ENCODE measurements at regions not wholly inside any gene's neighbourhood (a gene's known extent, or its start where the extent isn't known, plus 50 kb on each side); places are given as distances from the start of the nearest gene placed in this dataset.
"Not testable (repeated sequence)": the region's sequence is repeated elsewhere in the genome, so short reads cannot be mapped to it uniquely, and the experiment has no call there.

DNA sequence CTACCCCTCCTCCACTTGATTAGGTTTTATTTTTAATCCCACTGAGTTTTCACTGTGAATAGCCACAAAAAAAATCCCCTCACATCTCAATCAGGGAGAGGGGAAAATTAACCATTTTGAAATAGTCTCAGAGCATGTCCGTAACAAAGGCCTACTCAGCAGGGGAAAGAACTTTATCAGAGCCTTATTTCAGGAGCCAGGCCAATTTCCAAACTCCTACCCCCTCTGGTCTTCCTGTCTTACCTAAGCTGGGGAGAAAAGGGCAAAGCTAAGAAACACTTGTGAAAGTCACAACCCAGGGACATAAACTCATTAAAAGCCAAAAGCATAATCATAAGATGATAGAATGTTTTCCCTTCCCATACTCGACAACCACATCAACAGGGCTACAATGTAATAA, 260.3 kb upstream of the DIO3 start:
- H3K4me3 Mint-ChIP-seq (ENCODE audit: unreplicated experiment) = no peak overlapping the region
- H3K4me2 ChIP-seq (ENCODE audit: low read length) = no peak overlapping the region
- no peaks in the 10 kb centered on the region for H3K9me3 ChIP-seq (ENCODE audit: insufficient read depth, low read depth, low read length)

DNA sequence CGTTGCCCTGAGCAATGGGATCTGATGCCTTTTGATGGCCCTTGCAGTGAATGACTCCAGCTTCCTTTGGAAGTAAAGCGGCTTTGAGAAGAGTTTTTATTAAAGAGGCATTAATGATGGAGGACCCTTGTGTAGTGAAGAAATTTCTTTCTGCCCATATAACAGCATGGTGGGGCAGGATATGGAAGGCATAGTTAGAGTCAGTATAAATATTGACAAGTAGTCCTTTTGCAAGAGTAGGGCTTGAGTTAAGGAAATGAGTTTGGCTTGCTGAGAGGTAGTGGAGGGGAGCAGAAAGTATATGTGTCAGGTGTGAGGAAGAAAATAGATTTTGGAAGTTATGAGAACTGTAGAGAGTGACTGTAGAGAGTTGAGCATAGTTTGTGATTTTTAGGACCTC, 254.1 kb upstream of the DIO3 start:
- H4K20me1 ChIP-seq (ENCODE audit: insufficient read depth, low read length); H3K36me3 Mint-ChIP-seq (ENCODE audit: low read depth, unreplicated experiment); H3K36me3 ChIP-seq (ENCODE audit: insufficient read depth, low read length); H3K4me3 ChIP-seq (ENCODE audit: insufficient read depth, low read depth, low read length); H3K27ac Mint-ChIP-seq (ENCODE audit: unreplicated experiment); H3K27me3 ChIP-seq (ENCODE audit: insufficient read depth, low read length); H3K9me3 Mint-ChIP-seq (ENCODE audit: unreplicated experiment); H3K9ac ChIP-seq (ENCODE audit: low read length); H3K9me3 ChIP-seq (ENCODE audit: insufficient read depth, low read depth, low read length); H3K4me1 ChIP-seq (ENCODE audit: insufficient read depth, low read length); H3K4me1 Mint-ChIP-seq (ENCODE audit: low read depth, unreplicated experiment); H3K27ac ChIP-seq (ENCODE audit: low read depth, low read length); H3K4me3 Mint-ChIP-seq (ENCODE audit: unreplicated experiment); H3K79me2 ChIP-seq (ENCODE audit: insufficient read depth, low read length); DNase-seq (ENCODE audit: low read depth); FAIRE-seq; H2AFZ ChIP-seq (ENCODE audit: low read depth, low read length); H3K4me2 ChIP-seq (ENCODE audit: low read length): not testable (repeated sequence)
- peaks cover 17% of the 10 kb centered on the region for H3K27me3 Mint-ChIP-seq (ENCODE audit: low read depth, unreplicated experiment)

More for the DNA sequence above, 260.3 kb upstream of the DIO3 start:
- H3K36me3 ChIP-seq (ENCODE audit: insufficient read depth, low read length) = no peaks in the 10 kb centered on the region
- H3K27me3 ChIP-seq (ENCODE audit: insufficient read depth, low read length) = no peaks in the 10 kb centered on the region
- no peak overlapping the region for H3K27ac ChIP-seq (ENCODE audit: low read depth, low read length)
- no peaks in the 10 kb centered on the region for H4K20me1 ChIP-seq (ENCODE audit: insufficient read depth, low read length)
- H3K27ac Mint-ChIP-seq (ENCODE audit: unreplicated experiment) = no peak overlapping the region
- no peak overlapping the region for H3K9ac ChIP-seq (ENCODE audit: low read length)
- H3K79me2 ChIP-seq (ENCODE audit: insufficient read depth, low read length) = no peaks in the 10 kb centered on the region
- H3K36me3 Mint-ChIP-seq (ENCODE audit: low read depth, unreplicated experiment) = no peaks in the 10 kb centered on the region
- H2AFZ ChIP-seq (ENCODE audit: low read depth, low read length) = no peak overlapping the region
- no peak overlapping the region for H3K4me3 ChIP-seq (ENCODE audit: insufficient read depth, low read depth, low read length)
- peaks cover 8% of the 10 kb centered on the region for H3K9me3 Mint-ChIP-seq (ENCODE audit: unreplicated experiment)
- DNase-seq (ENCODE audit: low read depth) (no peak), FAIRE-seq (no peak)
- H3K27me3 Mint-ChIP-seq (ENCODE audit: low read depth, unreplicated experiment) = no peaks in the 10 kb centered on the region
- H3K4me1 Mint-ChIP-seq (ENCODE audit: low read depth, unreplicated experiment) = no peaks in the 10 kb centered on the region
- TF ChIP-seq, protein P1, sequence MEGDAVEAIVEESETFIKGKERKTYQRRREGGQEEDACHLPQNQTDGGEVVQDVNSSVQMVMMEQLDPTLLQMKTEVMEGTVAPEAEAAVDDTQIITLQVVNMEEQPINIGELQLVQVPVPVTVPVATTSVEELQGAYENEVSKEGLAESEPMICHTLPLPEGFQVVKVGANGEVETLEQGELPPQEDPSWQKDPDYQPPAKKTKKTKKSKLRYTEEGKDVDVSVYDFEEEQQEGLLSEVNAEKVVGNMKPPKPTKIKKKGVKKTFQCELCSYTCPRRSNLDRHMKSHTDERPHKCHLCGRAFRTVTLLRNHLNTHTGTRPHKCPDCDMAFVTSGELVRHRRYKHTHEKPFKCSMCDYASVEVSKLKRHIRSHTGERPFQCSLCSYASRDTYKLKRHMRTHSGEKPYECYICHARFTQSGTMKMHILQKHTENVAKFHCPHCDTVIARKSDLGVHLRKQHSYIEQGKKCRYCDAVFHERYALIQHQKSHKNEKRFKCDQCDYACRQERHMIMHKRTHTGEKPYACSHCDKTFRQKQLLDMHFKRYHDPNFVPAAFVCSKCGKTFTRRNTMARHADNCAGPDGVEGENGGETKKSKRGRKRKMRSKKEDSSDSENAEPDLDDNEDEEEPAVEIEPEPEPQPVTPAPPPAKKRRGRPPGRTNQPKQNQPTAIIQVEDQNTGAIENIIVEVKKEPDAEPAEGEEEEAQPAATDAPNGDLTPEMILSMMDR (IDR thresholded peaks at IDR 0.05; ENCODE audit: insufficient read depth, low read depth, low read length) = no peak
- no peaks in the 10 kb centered on the region for H3K4me1 ChIP-seq (ENCODE audit: insufficient read depth, low read length)

DNA sequence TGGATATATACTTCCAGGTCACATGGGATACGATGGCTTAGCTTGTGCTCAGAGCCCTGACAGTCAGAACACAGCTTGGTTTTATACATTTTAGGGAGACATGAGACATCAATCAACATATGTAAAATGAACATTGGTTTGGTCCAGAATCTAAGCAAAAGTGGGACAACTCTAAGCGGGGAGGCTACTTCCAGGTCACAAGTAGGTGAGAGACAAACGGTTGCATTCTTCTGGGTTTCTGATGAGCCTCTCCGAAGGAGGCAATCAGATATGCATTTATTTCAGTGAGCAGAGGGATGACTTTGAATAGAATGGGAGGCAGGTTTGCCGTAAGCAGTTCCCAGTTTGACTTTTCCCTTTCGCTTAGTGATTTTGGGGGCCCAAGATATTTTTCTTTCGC, 250.1 kb upstream of the DIO3 start:
- not testable (repeated sequence) for H4K20me1 ChIP-seq (ENCODE audit: insufficient read depth, low read length); H3K4me1 ChIP-seq (ENCODE audit: insufficient read depth, low read length); FAIRE-seq; H3K9ac ChIP-seq (ENCODE audit: low read length); H3K27ac Mint-ChIP-seq (ENCODE audit: unreplicated experiment); H2AFZ ChIP-seq (ENCODE audit: low read depth, low read length); H3K36me3 Mint-ChIP-seq (ENCODE audit: low read depth, unreplicated experiment); H3K4me3 Mint-ChIP-seq (ENCODE audit: unreplicated experiment); H3K9me3 ChIP-seq (ENCODE audit: insufficient read depth, low read depth, low read length); H3K36me3 ChIP-seq (ENCODE audit: insufficient read depth, low read length); DNase-seq (ENCODE audit: low read depth); H3K79me2 ChIP-seq (ENCODE audit: insufficient read depth, low read length); H3K27ac ChIP-seq (ENCODE audit: low read depth, low read length); H3K4me1 Mint-ChIP-seq (ENCODE audit: low read depth, unreplicated experiment); H3K4me3 ChIP-seq (ENCODE audit: insufficient read depth, low read depth, low read length); H3K27me3 ChIP-seq (ENCODE audit: insufficient read depth, low read length); H3K4me2 ChIP-seq (ENCODE audit: low read length)
- H3K9me3 Mint-ChIP-seq (ENCODE audit: unreplicated experiment) = peaks cover 17% of the 10 kb centered on the region
- H3K27me3 Mint-ChIP-seq (ENCODE audit: low read depth, unreplicated experiment) = peaks cover 17% of the 10 kb centered on the region

DNA sequence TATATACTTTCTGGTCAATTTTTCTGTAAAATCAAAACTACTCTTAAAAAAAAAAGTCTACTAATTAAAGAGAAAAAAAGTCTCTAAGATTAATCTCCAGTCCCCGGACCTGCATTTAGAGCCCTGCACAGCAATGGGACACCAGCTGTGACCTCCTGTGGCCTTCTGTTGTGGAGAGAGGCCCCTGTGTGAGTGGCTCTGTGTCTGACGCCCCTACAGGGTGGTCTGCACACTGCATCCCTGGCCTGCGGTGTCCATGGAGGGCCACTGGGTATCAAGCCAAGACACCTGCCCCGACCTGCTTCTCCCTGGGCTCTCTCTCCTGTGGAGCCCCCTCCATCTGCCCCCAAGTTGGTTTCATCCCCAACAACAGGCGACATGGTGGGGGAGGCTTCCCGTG, 248.0 kb upstream of the DIO3 start:
- Histone ChIP-seq H3K4me3 (ENCODE audit: insufficient read depth, low read depth, low read length) (no peak overlapping the region), H3K4me1 (ENCODE audit: insufficient read depth, low read length) (no peaks in the 10 kb centered on the region), H3K27ac (ENCODE audit: low read depth, low read length) (no peak overlapping the region), H2AFZ (ENCODE audit: low read depth, low read length) (no peak overlapping the region), H4K20me1 (ENCODE audit: insufficient read depth, low read length) (no peaks in the 10 kb centered on the region), H3K79me2 (ENCODE audit: insufficient read depth, low read length) (no peaks in the 10 kb centered on the region), H3K9me3 (ENCODE audit: insufficient read depth, low read depth, low read length) (peaks cover 9% of the 10 kb centered on the region), H3K36me3 (ENCODE audit: insufficient read depth, low read length) (no peaks in the 10 kb centered on the region), H3K9ac (ENCODE audit: low read length) (no peak overlapping the region), H3K27me3 (ENCODE audit: insufficient read depth, low read length) (no peaks in the 10 kb centered on the region), H3K4me2 (ENCODE audit: low read length) (no peak overlapping the region)
- Mint-ChIP-seq H3K4me1 (ENCODE audit: low read depth, unreplicated experiment) (no peaks in the 10 kb centered on the region), H3K27ac (ENCODE audit: unreplicated experiment) (no peak overlapping the region), H3K9me3 (ENCODE audit: unreplicated experiment) (peaks cover 22% of the 10 kb centered on the region), H3K27me3 (ENCODE audit: low read depth, unreplicated experiment) (peaks cover 17% of the 10 kb centered on the region), H3K36me3 (ENCODE audit: low read depth, unreplicated experiment) (peaks cover 2% of the 10 kb centered on the region), H3K4me3 (ENCODE audit: unreplicated experiment) (no peak overlapping the region)
- FAIRE-seq = no peak
- no peak for DNase-seq (ENCODE audit: low read depth)
- TF ChIP-seq EZH2 (IDR thresholded peaks at IDR 0.05; ENCODE audit: insufficient read depth, low read length) = no peak
- TF ChIP-seq, protein P1 (IDR thresholded peaks at IDR 0.05; ENCODE audit: insufficient read depth, low read depth, low read length) = no peak

Measured in astrocyte (in vitro differentiated cells and primary cell).